GM12872 (cell line): ENCODE measurements at regions not wholly inside any gene's neighbourhood (a gene's known extent, or its start where the extent isn't known, plus 50 kb on each side); places are given as distances from the start of the nearest gene placed in this dataset.

Experiments used
- TF ChIP-seq, protein P1 (sequence below): IDR thresholded peaks from 3 replicates; pipeline ENCODE4 v1.5.1; 2011; ENCODE audit warnings: low read depth, mild to moderate bottlenecking, low read length, moderate library complexity; ENCODE audit not compliant: insufficient read depth

DNA sequence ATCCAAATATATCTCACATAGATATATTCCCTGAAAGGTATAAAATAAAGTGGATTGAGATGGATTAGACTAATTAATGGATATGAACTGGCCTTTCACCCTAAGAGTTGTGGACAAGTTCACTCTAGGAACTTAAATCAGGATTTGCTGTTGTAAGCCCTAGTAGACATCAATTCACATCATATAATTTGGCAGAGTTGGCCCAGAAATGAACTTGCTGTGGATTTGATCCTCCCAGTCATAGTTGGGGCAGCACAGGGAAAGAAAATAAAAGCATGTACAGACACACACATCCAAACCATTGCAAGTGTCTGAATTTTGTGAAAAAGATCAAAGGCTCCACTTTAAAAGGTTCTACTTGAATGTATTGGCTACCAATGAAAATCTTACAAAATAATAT lies 734.7 kb upstream of the NR2F2 start:
- TF ChIP-seq, protein P1, sequence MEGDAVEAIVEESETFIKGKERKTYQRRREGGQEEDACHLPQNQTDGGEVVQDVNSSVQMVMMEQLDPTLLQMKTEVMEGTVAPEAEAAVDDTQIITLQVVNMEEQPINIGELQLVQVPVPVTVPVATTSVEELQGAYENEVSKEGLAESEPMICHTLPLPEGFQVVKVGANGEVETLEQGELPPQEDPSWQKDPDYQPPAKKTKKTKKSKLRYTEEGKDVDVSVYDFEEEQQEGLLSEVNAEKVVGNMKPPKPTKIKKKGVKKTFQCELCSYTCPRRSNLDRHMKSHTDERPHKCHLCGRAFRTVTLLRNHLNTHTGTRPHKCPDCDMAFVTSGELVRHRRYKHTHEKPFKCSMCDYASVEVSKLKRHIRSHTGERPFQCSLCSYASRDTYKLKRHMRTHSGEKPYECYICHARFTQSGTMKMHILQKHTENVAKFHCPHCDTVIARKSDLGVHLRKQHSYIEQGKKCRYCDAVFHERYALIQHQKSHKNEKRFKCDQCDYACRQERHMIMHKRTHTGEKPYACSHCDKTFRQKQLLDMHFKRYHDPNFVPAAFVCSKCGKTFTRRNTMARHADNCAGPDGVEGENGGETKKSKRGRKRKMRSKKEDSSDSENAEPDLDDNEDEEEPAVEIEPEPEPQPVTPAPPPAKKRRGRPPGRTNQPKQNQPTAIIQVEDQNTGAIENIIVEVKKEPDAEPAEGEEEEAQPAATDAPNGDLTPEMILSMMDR: no peak

DNA sequence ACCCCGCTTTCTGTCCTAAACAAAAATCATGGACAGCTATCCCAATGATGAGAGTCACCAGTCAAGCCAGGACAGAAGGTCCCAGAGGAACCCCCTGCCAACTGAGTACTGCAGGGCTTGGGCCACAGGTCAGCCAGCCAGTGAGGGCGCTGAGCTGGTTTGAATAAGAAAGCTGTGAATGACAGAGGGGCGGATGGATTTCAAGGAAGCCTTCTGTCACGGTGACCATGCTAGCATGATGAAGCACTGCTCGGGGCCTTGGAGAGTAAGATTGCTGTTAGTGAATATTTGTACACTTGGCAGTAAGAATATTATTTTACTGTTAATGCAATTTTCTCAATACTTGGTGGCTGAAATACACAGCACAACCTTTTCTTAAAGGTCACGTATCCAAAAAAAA lies 734.0 kb upstream of the NR2F2 start:
- TF ChIP-seq, protein P1: no peak

DNA sequence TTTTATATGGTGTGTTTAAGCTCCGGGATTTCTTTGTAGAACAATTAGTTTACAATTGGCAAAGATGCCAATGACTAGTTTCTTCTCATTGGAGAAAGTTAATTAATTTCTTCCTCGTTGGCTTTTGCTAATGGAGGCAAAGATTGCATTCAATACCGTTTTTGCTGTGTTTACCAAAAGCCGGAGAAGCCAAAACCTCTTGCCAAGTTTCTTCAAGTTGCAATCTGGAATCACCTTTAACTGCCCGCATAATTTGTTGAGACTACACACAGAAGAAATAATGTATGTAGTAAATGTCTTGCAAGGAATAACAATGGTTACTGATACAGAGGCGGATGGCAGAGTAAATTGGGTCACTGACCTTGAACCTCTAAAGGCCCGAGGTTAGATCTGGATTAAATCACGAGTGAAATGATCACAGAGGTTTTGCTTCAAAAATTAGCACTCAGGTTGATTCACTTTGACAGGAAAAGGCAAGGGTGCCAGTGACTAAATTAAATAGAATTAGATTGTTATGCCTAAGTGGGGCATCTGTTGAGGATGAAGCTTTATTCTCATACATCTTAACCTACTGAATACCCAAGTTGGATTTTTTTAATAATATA lies 732.1 kb upstream of the NR2F2 start:
- TF ChIP-seq, protein P1: no peak

DNA sequence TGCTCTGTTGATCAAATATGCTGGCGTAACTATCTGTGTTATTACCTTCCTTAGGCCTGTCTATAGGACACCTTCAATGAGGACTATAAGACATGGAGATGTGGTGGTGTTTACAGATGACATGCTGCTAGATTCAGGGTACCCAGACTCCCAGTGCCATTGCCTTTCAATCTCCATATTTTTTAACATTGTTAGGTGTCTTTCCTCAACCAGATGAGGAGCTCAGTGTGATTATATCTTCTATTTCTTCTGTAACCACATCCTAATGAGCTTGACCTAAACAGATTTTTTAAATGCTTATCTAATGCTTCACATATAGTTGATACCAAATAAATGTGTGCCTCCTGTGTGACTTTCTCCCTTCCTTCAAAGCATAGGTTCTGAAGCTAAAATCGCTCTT lies 730.1 kb upstream of the NR2F2 start:
- TF ChIP-seq, protein P1: no peak

DNA sequence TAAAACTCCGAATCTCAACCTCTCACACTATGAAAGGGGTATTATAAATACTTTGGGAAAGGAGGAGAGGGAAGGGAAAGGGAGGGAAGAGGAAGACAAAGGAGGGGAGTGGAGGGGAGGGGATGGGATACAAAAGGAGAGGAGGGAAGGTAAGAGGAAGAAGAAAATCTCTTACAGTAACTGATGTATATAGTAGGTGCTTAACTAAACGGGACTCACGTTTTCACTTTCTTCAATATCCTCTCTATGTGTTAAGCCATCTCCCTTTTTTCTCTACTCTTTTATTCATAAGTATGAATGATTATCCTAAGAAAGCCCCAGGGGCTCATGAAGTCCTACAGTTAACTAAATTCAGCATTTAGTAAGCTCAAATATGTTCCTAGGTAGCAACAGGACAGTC lies 729.6 kb upstream of the NR2F2 start:
- TF ChIP-seq, protein P1: no peak

DNA sequence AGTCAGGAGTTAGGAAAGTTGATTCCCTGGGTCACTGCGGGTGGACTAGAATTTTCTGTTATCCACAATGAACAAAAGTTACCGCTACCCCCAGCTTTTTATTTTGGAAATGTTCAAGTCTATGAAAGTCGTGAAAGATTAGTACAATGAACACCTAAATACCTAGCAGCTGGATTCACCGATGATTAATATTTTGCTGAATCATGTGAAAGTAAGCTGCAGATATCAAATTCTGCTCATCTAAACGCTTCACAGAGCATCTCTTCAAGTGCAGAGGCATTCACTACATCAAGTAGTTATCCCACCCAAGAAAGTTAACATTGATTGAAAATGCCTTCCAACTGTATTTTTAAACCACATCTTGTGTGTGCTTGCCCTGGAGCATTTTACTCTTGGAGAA lies 729.0 kb upstream of the NR2F2 start:
- TF ChIP-seq, protein P1: no peak

DNA sequence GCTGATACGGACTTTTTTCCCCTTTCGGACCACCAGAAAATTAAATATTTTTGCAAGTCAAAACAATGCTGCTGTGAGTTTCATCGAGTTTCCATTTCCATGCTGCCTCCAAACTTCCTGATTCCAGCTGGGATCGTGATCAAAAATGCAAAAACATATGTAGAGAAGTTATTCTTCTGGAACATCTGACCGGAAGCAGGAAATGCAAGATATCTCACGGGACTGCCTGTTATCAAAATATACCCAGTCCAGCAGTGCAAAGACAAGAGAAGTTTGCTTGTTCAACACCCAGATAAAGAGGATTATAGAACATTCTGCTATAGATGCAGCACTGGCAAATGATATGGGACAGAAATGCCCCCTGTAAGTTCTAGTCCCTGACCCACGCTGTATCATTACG lies 726.7 kb upstream of the NR2F2 start:
- TF ChIP-seq, protein P1: no peak
